ENCODE measurements at regions not wholly inside any gene's neighbourhood (a gene's known extent, or its start where the extent isn't known, plus 50 kb on each side); places are given as distances from the start of the nearest gene placed in this dataset.

DNA sequence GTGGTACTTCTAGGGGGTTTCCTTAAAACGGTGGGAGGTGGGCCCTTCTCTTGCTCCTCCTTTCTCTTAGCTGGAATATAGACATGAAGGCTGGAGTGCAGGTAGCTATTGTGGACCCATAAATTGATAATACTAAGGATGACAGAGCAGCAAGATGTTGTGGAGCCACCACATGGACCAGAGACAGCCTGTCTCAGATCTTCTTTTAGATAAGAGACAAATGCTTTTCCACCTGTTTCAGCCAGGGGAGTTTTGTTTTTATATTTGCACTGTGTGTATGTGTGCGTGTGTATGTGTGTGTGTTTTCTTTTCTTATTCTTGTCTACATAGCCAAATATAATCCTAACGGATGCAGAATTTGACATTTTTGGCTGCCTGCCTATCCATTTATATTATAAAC lies 62.9 kb upstream of the HIF1A start:
- no peak overlapping the region for H3K27ac ChIP-seq
- TF ChIP-seq, protein P1, sequence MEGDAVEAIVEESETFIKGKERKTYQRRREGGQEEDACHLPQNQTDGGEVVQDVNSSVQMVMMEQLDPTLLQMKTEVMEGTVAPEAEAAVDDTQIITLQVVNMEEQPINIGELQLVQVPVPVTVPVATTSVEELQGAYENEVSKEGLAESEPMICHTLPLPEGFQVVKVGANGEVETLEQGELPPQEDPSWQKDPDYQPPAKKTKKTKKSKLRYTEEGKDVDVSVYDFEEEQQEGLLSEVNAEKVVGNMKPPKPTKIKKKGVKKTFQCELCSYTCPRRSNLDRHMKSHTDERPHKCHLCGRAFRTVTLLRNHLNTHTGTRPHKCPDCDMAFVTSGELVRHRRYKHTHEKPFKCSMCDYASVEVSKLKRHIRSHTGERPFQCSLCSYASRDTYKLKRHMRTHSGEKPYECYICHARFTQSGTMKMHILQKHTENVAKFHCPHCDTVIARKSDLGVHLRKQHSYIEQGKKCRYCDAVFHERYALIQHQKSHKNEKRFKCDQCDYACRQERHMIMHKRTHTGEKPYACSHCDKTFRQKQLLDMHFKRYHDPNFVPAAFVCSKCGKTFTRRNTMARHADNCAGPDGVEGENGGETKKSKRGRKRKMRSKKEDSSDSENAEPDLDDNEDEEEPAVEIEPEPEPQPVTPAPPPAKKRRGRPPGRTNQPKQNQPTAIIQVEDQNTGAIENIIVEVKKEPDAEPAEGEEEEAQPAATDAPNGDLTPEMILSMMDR (conservative IDR thresholded peaks at IDR 0.05; ENCODE audit: low read depth): no peak
- DNase-seq (ENCODE audit: low spot score): no peak
- ChIA-PET POLR2A (ENCODE audit: low non-redundant PET) (no interaction called here), CTCF (no interaction called here)

DNA sequence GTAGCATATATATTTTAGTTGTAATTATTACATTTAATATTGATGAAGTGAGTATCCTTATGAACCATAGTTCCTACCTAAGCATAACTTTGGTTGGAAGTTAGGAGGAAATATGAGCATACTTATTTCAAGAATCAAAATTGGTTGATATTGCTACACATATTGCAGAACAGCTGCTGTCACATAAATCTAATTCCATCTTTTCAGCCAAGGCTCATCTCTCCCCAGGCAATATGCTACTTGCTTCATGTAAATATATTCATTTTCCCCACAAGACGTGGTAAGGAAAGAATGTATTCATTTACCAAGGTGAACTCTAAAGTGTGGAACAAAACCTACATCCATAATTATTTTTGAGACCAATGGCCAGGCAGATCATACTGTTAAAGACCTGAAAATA lies 62.5 kb upstream of the HIF1A start:
- CTCF ChIA-PET: interaction anchor here (0.6 kb wide), 1 partner anchor 67 kb away, joined by 3 read pairs; no protein-coding TSS in a partner anchor

DNA sequence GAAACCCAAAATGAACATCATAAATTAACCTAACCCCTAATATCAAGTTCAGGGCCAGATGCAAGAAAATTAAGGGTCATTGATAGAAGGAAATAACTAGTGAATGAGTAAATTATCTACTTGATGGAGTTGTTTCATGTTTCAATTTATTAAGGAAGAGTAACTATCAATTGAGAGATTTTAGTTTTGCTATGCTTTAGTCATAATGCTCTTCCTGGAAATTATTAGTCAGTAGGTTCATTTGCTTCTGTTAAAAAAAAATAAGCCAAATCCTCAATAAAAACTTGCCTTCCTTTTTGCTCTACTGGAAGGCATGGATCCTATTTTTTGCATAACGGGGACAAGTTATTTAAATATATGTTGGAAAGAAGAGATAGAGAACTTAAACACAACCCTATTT lies 59.0 kb upstream of the HIF1A start:
- TF ChIP-seq, protein P1 (conservative IDR thresholded peaks at IDR 0.05; ENCODE audit: low read depth): no peak
- CTCF ChIA-PET: interaction anchor here (0.6 kb wide), 1 partner anchor 10 kb away, joined by 4 read pairs; no protein-coding TSS in a partner anchor
- POLR2A ChIA-PET (ENCODE audit: low non-redundant PET): no interaction called here
- no peak for DNase-seq (ENCODE audit: low spot score)
- H3K27ac ChIP-seq: no peak overlapping the region

More for the DNA sequence above, 62.5 kb upstream of the HIF1A start:
- TF ChIP-seq, protein P1 (conservative IDR thresholded peaks at IDR 0.05; ENCODE audit: low read depth): no peak
- POLR2A ChIA-PET (ENCODE audit: low non-redundant PET): no interaction called here
- no peak overlapping the region for H3K27ac ChIP-seq
- DNase-seq (ENCODE audit: low spot score): no peak

DNA sequence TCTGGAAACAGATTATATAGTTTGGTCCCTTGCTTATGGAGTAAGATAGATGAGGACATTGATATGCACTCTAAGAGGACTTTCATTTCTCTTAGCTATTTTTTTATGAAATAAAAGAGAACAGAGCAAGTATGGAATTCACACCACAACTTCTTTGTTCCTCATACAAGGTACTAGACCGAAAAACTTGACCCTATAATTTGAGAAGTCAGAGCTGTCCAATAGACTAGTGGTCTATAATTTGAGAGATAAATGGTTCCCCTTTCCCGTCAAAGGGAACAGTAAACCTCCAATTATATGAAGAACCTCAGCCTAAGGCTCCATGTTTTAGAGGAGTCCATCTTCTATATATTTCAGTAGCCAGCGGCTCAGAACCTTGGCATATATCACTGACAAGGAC lies 58.5 kb upstream of the HIF1A start:
- H3K27ac ChIP-seq: no peak overlapping the region
- TF ChIP-seq, protein P1 (conservative IDR thresholded peaks at IDR 0.05; ENCODE audit: low read depth): no peak
- ChIA-PET CTCF (interaction anchor here (0.6 kb wide), 1 partner anchor 11 kb away, joined by 4 read pairs; no protein-coding TSS in a partner anchor), POLR2A (ENCODE audit: low non-redundant PET) (no interaction called here)
- no peak for DNase-seq (ENCODE audit: low spot score)

DNA sequence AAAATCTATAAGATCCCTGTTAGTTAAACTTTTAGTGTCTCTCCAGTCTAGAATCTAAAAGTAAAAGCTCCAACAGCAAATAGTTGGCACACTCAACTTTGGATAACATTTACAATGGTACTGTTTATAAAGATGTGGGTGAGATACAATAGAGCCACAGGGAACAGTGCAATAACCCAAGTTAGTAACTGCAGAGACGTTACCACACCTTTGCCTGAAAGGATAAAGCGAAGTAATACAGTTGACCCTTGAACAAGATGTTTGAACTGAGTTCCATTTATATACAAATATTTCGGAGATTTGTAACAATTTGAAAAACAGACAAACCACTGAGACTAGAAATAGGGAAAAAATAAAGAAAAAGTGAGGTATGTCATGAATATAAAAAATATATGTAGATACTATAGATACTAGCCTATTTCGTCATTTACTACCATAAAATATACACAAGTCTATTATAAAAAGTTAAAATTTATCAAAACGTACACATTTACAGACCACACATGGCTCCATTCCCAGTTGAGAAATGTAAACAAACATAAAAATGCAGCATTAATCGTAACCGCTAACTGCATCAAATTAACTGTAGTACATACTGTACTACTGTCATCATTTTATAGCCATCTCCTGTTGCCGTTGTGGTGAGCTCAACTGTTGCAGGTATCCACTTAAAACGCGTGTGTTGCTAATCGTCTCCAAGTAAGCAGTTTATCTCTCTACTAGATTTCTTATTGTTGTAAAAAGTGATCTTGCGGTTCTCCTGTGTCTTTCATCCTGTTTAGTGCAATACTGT lies 56.5 kb upstream of the HIF1A start:
- POLR2A ChIA-PET (ENCODE audit: low non-redundant PET): no interaction called here
- DNase-seq (ENCODE audit: low spot score): no peak
- no peak overlapping the region for H3K27ac ChIP-seq
- CTCF ChIA-PET: no interaction called here
- TF ChIP-seq, protein P1 (conservative IDR thresholded peaks at IDR 0.05; ENCODE audit: low read depth): no peak

DNA sequence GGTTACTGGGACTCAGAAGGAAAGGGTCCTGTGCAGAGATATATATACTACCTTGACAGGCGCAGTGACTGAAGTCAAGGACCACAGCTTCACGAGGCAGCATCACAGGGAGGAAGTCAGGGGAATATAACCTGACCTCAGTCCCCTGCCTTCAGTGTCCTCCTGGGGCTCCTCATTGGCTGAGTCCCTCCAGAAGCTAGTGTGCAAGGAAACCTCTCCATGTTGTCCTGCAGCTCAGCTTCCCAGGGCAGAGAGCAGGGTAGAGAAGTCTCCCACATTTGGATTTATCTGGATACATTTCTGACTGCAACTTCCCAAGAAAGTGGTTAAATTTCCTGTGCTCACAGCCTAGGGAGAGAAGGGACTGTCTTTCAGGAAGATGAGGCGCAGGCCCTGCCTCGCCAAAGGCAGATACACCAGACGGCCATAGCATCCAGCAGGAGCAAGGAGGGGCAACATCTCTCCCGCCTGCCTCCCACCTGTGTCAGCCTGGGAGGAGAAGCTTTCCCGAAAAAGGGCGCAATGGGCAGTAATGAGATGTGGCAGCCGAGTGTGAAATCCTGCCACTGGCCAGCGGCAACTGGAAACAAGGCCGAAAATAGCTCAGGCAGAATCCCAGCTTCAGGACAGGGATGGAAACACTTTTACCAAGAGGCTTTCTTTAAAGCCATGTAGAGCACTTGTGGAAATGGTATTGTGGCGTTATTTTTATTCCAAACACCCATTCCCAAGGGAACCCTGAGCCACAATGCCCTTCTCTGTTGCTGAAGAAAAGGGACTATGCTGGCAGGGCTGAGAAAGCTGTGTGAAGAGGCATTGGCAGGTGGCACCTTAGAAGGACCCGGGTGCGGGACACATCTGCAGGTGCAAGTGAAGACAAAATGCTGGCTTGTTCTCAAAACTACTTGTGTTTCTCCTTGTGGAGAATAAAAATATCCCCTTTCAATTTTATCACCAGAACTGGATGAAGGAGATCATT lies 54.9 kb upstream of the HIF1A start:
- no peak for DNase-seq (ENCODE audit: low spot score)
- ChIA-PET CTCF (no interaction called here), POLR2A (ENCODE audit: low non-redundant PET) (no interaction called here)
- TF ChIP-seq, protein P1 (conservative IDR thresholded peaks at IDR 0.05; ENCODE audit: low read depth): no peak
- H3K27ac ChIP-seq: no peak overlapping the region
